IPS DF 6.9 (cell line): ENCODE measurements at regions not wholly inside any gene's neighbourhood (a gene's known extent, or its start where the extent isn't known, plus 50 kb on each side); places are given as distances from the start of the nearest gene placed in this dataset.

Experiments used
- DNase-seq: peaks from one replicate; pipeline ENCODE4 v3.0.0-alpha.2; 2013; ENCODE audit warnings: low read depth, low spot score
- H3K27ac ChIP-seq: one replicate; pipeline ENCODE4 v1.5.1; 2013; ENCODE audit warnings: low read length, control low read depth
- H3K27me3 ChIP-seq: 2 replicates; pipeline ENCODE4 v1.6.1; 2013; ENCODE audit warnings: mild to moderate bottlenecking, low read length; ENCODE audit not compliant: control insufficient read depth, insufficient read depth
- H3K36me3 ChIP-seq: 2 replicates; pipeline ENCODE4 v1.6.1; 2013; ENCODE audit warnings: low read length; ENCODE audit not compliant: control insufficient read depth, insufficient read depth
- H3K4me1 ChIP-seq: 2 replicates; pipeline ENCODE4 v1.6.1; 2013; ENCODE audit warnings: low read length; ENCODE audit not compliant: control insufficient read depth, insufficient read depth
- H3K4me3 ChIP-seq: 2 replicates; pipeline ENCODE4 v1.5.1; 2013; ENCODE audit warnings: mild to moderate bottlenecking, low read length
- H3K9me3 ChIP-seq: 2 replicates; pipeline ENCODE4 v1.6.1; 2013; ENCODE audit warnings: low read length, inconsistent platforms; ENCODE audit not compliant: control insufficient read depth, insufficient read depth
- WGBS: extraction: QIAGEN DNeasy Blood & Tissue Kit; methylation state at CpG from one replicate; pipeline ENCODE4 v1.1.7; 2013; ENCODE audit warnings: mixed read lengths, missing lambda C conversion rate; ENCODE audit not compliant: insufficient read length, insufficient coverage; 5-methylcytosine and 5-hydroxymethylcytosine counted together

GRCh38 chr2:56757884-56758545 is 574.2 kb downstream of the CCDC85A start:
- H3K27me3 ChIP-seq = no peaks in the 10 kb centered on the region
- no peaks in the 10 kb centered on the region for H3K4me1 ChIP-seq
- no peak for DNase-seq
- no CpG with 5 or more reads among the region's 2 CpGs for WGBS
- no peaks in the 10 kb centered on the region for H3K36me3 ChIP-seq
- no peak overlapping the region for H3K27ac ChIP-seq
- no peak overlapping the region for H3K4me3 ChIP-seq
- no peaks in the 10 kb centered on the region for H3K9me3 ChIP-seq

DNA sequence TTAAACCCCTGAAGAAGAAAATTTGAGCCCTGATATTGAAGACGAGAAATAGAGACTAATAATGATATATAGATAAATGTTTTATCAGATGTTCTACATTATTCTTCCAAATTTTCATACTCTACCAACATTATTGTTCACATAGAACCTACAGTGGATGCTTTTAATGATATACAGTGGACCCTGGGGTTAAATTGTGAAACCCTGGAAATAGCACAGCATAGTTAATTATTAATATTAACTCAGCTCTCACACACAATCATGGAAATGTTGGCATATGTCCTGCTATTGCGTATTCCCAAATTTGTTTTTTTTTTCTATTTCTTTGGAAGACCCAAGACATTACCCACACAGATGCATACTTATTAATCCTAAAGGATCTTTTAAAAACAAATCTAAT is 579.9 kb downstream of the CCDC85A start:
- WGBS = no CpG with 5 or more reads among the region's 2 CpGs
- H3K9me3 ChIP-seq = no peaks in the 10 kb centered on the region
- DNase-seq = no peak
- H3K4me3 ChIP-seq = no peak overlapping the region
- H3K4me1 ChIP-seq = no peaks in the 10 kb centered on the region
- no peak overlapping the region for H3K27ac ChIP-seq
- H3K27me3 ChIP-seq = no peaks in the 10 kb centered on the region
- H3K36me3 ChIP-seq = no peaks in the 10 kb centered on the region

DNA sequence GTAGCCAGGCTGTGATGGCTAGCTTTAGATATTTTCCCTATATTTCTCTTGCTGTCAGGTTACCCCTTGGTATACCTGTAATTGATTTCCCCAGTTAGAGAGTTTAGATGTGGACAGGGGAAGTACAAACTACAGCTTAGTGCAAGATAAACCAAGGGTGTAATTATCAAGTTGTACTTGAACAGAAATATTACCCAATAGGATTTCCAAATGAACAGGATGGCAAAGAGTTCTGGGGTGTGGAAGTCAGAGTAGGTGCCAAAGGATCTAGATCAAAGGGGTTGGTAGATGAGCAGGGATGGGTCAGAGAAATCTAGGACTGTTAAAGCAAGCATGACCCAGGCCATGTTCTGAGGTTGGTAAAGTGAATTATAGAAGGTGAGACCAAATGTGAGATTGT is 585.2 kb downstream of the CCDC85A start:
- DNase-seq = no peak
- Histone ChIP-seq H3K27ac (no peak overlapping the region), H3K36me3 (no peaks in the 10 kb centered on the region), H3K9me3 (no peaks in the 10 kb centered on the region), H3K27me3 (no peaks in the 10 kb centered on the region), H3K4me3 (no peak overlapping the region), H3K4me1 (no peaks in the 10 kb centered on the region)

DNA sequence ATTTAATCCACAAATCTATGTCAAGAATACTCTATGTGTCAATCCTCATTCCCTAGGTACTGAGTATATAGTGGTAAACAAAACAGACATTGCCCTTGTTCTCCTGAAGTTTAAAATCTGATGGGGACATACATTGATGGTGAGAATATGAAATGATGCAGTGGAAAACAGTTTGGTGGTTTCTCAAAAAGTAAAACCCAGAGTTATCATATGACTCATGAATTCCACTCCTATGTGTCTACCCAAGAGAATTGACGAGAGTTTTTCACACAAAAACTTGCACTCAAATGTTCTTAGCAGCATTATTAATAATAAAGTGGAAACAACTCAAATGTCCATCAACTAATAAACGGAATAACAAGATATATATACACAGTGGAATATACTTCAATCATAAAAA is 586.7 kb downstream of the CCDC85A start:
- DNase-seq = no peak
- WGBS = no CpG with 5 or more reads among the region's 2 CpGs
- Histone ChIP-seq H3K27me3 (no peaks in the 10 kb centered on the region), H3K4me1 (no peaks in the 10 kb centered on the region), H3K4me3 (no peak overlapping the region), H3K9me3 (no peaks in the 10 kb centered on the region), H3K36me3 (no peaks in the 10 kb centered on the region), H3K27ac (no peak overlapping the region)

- Histone ChIP-seq H3K9me3 (no peaks in the 10 kb centered on the region), H3K4me3 (no peak overlapping the region), H3K27ac (no peak overlapping the region), H3K4me1 (no peaks in the 10 kb centered on the region), H3K27me3 (no peaks in the 10 kb centered on the region), H3K36me3 (no peaks in the 10 kb centered on the region)
- no CpG with 5 or more reads among the region's 3 CpGs for WGBS
- DNase-seq = no peak
Measured at GRCh38 chr2:56784046-56784445, 600.3 kb downstream of the CCDC85A start.

GRCh38 chr2:56801214-56801613 is 617.4 kb downstream of the CCDC85A start:
- Histone ChIP-seq H3K9me3 (no peaks in the 10 kb centered on the region), H3K27me3 (no peaks in the 10 kb centered on the region), H3K4me3 (no peak overlapping the region), H3K27ac (no peak overlapping the region), H3K4me1 (no peaks in the 10 kb centered on the region), H3K36me3 (no peaks in the 10 kb centered on the region)
- no CpG with 5 or more reads among the region's 2 CpGs for WGBS
- no peak for DNase-seq

GRCh38 chr2:56801770-56802169 is 618.0 kb downstream of the CCDC85A start:
- no peak for DNase-seq
- no CpG with 5 or more reads among the region's 3 CpGs for WGBS
- H3K27ac ChIP-seq = no peak overlapping the region
- no peaks in the 10 kb centered on the region for H3K36me3 ChIP-seq
- no peak overlapping the region for H3K4me3 ChIP-seq
- no peaks in the 10 kb centered on the region for H3K27me3 ChIP-seq
- no peaks in the 10 kb centered on the region for H3K4me1 ChIP-seq
- H3K9me3 ChIP-seq = no peaks in the 10 kb centered on the region

- Histone ChIP-seq H3K36me3 (no peaks in the 10 kb centered on the region), H3K27ac (no peak overlapping the region), H3K4me1 (no peaks in the 10 kb centered on the region), H3K27me3 (no peaks in the 10 kb centered on the region), H3K9me3 (no peaks in the 10 kb centered on the region), H3K4me3 (no peak overlapping the region)
- 100% methylated on average over 1 of the region's 3 CpGs for WGBS
- no peak for DNase-seq
Measured at GRCh38 chr2:56803596-56803995, 619.8 kb downstream of the CCDC85A start.

GRCh38 chr2:56806924-56807323 is 623.1 kb downstream of the CCDC85A start:
- no peak for DNase-seq
- Histone ChIP-seq H3K9me3 (no peaks in the 10 kb centered on the region), H3K36me3 (no peaks in the 10 kb centered on the region), H3K4me3 (no peak overlapping the region), H3K4me1 (no peaks in the 10 kb centered on the region), H3K27me3 (no peaks in the 10 kb centered on the region), H3K27ac (no peak overlapping the region)
- WGBS = no CpG with 5 or more reads among the region's 1 CpG

DNA sequence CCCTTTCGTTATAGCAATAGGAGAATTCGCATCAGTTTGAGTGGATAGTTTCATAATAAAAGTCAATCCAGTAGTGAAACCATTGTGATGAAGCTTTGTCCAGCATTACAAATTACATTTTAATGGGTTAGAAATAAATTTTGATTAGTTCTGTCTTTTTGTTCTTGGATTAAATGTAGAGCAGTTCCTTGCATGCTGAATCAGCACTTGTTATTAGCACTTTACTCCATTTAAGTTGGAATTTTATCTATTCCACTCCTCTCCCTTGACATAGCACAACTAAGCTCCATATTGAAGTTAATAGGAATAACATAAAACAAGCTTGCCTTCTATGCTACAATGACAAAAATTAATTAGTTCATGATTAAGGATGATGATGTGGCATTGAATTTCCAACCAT is 624.1 kb downstream of the CCDC85A start:
- Histone ChIP-seq H3K27ac (no peak overlapping the region), H3K9me3 (no peaks in the 10 kb centered on the region), H3K27me3 (no peaks in the 10 kb centered on the region), H3K36me3 (no peaks in the 10 kb centered on the region), H3K4me3 (no peak overlapping the region), H3K4me1 (no peaks in the 10 kb centered on the region)
- no peak for DNase-seq
- WGBS = no CpG with 5 or more reads among the region's 2 CpGs

DNA sequence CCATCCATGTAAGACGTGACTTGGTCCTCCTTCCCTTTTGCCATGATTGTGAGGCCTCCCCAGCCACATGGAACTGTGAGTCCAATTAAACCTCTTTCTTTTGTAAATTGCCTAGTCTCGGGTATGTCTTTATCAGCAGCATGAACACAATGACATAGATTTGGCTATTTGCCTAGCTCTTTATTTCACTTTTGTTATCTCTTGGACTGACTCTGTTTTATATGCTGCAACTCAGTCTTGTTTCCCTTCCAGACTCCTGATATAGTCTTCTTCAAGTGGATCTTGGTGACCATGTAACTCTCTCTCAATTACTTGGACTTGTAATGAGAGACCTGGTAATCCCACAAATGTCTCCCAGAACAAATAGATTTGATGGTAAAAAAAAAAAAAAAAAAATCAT is 627.6 kb downstream of the CCDC85A start:
- H3K4me1 ChIP-seq = no peaks in the 10 kb centered on the region
- H3K27me3 ChIP-seq = no peaks in the 10 kb centered on the region
- no peak for DNase-seq
- no peak overlapping the region for H3K4me3 ChIP-seq
- no peak overlapping the region for H3K27ac ChIP-seq
- H3K36me3 ChIP-seq = no peaks in the 10 kb centered on the region
- no peaks in the 10 kb centered on the region for H3K9me3 ChIP-seq
- WGBS = no CpG with 5 or more reads among the region's 2 CpGs
